HG02678 (cell line): ENCODE measurements at regions not wholly inside any gene's neighbourhood (a gene's known extent, or its start where the extent isn't known, plus 50 kb on each side); places are given as distances from the start of the nearest gene placed in this dataset.

Experiments used
- ATAC-seq: cut with Tn5 transposase; IDR thresholded peaks from one replicate; pipeline ENCODE4 v1.9.1; 2021; ENCODE audit warnings: mild to moderate bottlenecking, moderate library complexity; ENCODE audit not compliant: unreplicated experiment

GRCh38 chr1:68378296-68379084 lies 71.3 kb downstream of the RPE65 start:
- ATAC-seq = no peak

- no peak for ATAC-seq
Observed at GRCh38 chr1:68377098-68377497, 72.7 kb downstream of the RPE65 start.

GRCh38 chr1:68376441-68376840 lies 73.3 kb downstream of the RPE65 start:
- ATAC-seq = no peak

GRCh38 chr1:68375919-68376318 lies 73.8 kb downstream of the RPE65 start:
- ATAC-seq = no peak

GRCh38 chr1:68373173-68373572 lies 76.6 kb downstream of the RPE65 start:
- ATAC-seq = no peak

- no peak for ATAC-seq
Observed at GRCh38 chr1:68372487-68372886, 77.3 kb downstream of the RPE65 start.

GRCh38 chr1:68370101-68370915 lies 79.4 kb downstream of the RPE65 start:
- no peak for ATAC-seq

- ATAC-seq = no peak
Observed at GRCh38 chr1:68366572-68366971, 83.2 kb downstream of the RPE65 start.

- no peak for ATAC-seq
Observed at GRCh38 chr1:68365709-68366382, 83.9 kb downstream of the RPE65 start.

GRCh38 chr1:68363339-68363738 lies 86.4 kb downstream of the RPE65 start:
- ATAC-seq = no peak

GRCh38 chr1:68361346-68361910 lies 88.3 kb downstream of the RPE65 start:
- no peak for ATAC-seq

GRCh38 chr1:68359045-68359444 lies 90.7 kb downstream of the RPE65 start:
- ATAC-seq = no peak

- ATAC-seq = no peak
Observed at GRCh38 chr1:68358439-68358838, 91.3 kb downstream of the RPE65 start.

- ATAC-seq = no peak
Observed at GRCh38 chr1:68355614-68356013, 94.1 kb downstream of the RPE65 start.

- no peak for ATAC-seq
Observed at GRCh38 chr1:68352202-68352601, 97.6 kb downstream of the RPE65 start.

GRCh38 chr1:68347415-68347814 lies 102.3 kb downstream of the RPE65 start:
- peak; percentile 94 for ATAC-seq

GRCh38 chr1:68346188-68346808 lies 103.5 kb downstream of the RPE65 start:
- no peak for ATAC-seq

- no peak for ATAC-seq
Observed at GRCh38 chr1:68344208-68344607, 105.5 kb downstream of the RPE65 start.

GRCh38 chr1:68340951-68341350 lies 108.6 kb upstream of the WLS start:
- no peak for ATAC-seq

GRCh38 chr1:68339505-68339904 lies 107.2 kb upstream of the WLS start:
- ATAC-seq = no peak

GRCh38 chr1:68338081-68338480 lies 105.8 kb upstream of the WLS start:
- ATAC-seq = no peak
